ENCODE measurements at regions not wholly inside any gene's neighbourhood (a gene's known extent, or its start where the extent isn't known, plus 50 kb on each side); places are given as distances from the start of the nearest gene placed in this dataset.
A peak's percentile ranks its signal among the peaks of the same experiment; 100 is the strongest.

DNA sequence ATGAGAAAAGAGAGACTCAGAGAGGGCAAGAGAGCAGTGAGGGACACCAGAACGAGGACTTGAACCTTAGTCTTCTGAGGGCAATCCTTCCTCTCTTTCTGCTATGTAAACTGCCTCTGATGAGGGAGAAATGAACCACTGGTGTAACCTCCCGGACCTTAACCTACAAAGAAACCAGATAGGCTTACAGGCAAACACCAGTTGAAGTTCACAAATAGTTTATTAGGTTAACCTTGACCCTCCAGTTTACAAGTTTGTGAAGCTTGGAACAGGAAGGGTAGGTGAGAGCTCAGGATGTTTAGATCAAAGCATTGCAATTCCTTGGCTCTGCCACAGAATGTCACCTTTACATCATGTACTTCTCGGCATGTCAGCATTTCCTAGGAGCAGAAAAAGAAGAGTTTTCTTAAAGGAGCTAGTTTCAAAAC lies 486.4 kb upstream of the SPRED2 start:
- no peak overlapping the region for H3K14ac ChIP-seq (ENCODE audit: insufficient read length)
- H3K4me2 ChIP-seq (ENCODE audit: insufficient read depth in 1 of 2, low read depth in 2 of 2, low read length in 2 of 2) = no peak overlapping the region
- no peak overlapping the region for H4K91ac ChIP-seq (replicated peaks; ENCODE audit: insufficient read length, low read length)
- no peak for DNase-seq (ENCODE audit: low read depth in 1 of 2, low spot score in 2 of 2)
- H3K79me1 ChIP-seq (ENCODE audit: low read depth, low read length) = no peaks in the 10 kb centered on the region
- no peak overlapping the region for H2BK120ac ChIP-seq (replicated peaks; ENCODE audit: low read depth, low read length)
- TF ChIP-seq, protein P1, sequence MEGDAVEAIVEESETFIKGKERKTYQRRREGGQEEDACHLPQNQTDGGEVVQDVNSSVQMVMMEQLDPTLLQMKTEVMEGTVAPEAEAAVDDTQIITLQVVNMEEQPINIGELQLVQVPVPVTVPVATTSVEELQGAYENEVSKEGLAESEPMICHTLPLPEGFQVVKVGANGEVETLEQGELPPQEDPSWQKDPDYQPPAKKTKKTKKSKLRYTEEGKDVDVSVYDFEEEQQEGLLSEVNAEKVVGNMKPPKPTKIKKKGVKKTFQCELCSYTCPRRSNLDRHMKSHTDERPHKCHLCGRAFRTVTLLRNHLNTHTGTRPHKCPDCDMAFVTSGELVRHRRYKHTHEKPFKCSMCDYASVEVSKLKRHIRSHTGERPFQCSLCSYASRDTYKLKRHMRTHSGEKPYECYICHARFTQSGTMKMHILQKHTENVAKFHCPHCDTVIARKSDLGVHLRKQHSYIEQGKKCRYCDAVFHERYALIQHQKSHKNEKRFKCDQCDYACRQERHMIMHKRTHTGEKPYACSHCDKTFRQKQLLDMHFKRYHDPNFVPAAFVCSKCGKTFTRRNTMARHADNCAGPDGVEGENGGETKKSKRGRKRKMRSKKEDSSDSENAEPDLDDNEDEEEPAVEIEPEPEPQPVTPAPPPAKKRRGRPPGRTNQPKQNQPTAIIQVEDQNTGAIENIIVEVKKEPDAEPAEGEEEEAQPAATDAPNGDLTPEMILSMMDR (IDR thresholded peaks at IDR 0.05; ENCODE audit: control extremely low read depth in 1 of 3, insufficient read depth in 1 of 3, low read depth in 1 of 3, low read length in 3 of 3) = peak in 2 of 3 experiments; percentile 15 to 52; a peak in 2 of 4 replicates
- TF ChIP-seq RAD21 (IDR thresholded peaks at IDR 0.05 in 1 of 2, conservative IDR thresholded peaks at IDR 0.05 in 1 of 2; ENCODE audit: low read depth in 2 of 2, low read length in 2 of 2) (peak; percentile 74 to 82), CHD1 (IDR thresholded peaks at IDR 0.05; ENCODE audit: low read depth, low read length) (no peak)
- H3K27me3 ChIP-seq (replicated peaks in 1 of 4; ENCODE audit: control insufficient read depth in 3 of 4, extremely low read depth in 1 of 4, insufficient read depth in 3 of 4, low read length in 3 of 4) = no peaks in the 10 kb centered on the region
- POLR2A ChIA-PET (ENCODE audit: partially characterized antibody) = no interaction called here
- WGBS, 2 experiments (ENCODE audit: extremely low coverage in 1 of 2, insufficient coverage in 1 of 2, insufficient read length in 1 of 2, insufficient replicate concordance in 2 of 2, low coverage in 1 of 2, low lambda C conversion rate in 2 of 2, missing lambda C conversion rate in 1 of 2) = 77% methylated on average over 3 of the region's 3 CpGs; no CpG with 5 or more reads in 1 of the 2 experiments
- no peak overlapping the region for H2AFZ ChIP-seq (ENCODE audit: low read length)
- no peak overlapping the region for H3K18ac ChIP-seq (ENCODE audit: extremely low read depth, low read length)
- H3K4me1 ChIP-seq (replicated peaks in 1 of 4; ENCODE audit: control insufficient read depth in 3 of 4, insufficient read depth in 4 of 4, low read length in 3 of 4) = peaks cover 0 to 2% (median 0%) of the 10 kb centered on the region in 4 experiments; a peak in 1 of 7 replicates
- peak; percentile 32 for FAIRE-seq
- no peaks in the 10 kb centered on the region for H3K79me2 ChIP-seq (ENCODE audit: control insufficient read depth in 1 of 2, insufficient read depth in 2 of 2, low read length in 2 of 2)
- no peak overlapping the region for H3K56ac ChIP-seq (replicated peaks; ENCODE audit: insufficient read length, low read depth, low read length)
- H2BK12ac ChIP-seq (ENCODE audit: low read depth, low read length) = no peak overlapping the region
- H3K9me3 ChIP-seq (ENCODE audit: insufficient read depth in 2 of 2, low read depth in 1 of 2, low read length in 1 of 2) = no peaks in the 10 kb centered on the region
- no peaks in the 10 kb centered on the region for H3K23me2 ChIP-seq (ENCODE audit: low read depth, low read length)
- H2BK5ac ChIP-seq (ENCODE audit: low read depth, low read length) = no peak overlapping the region
- H3K4ac ChIP-seq (replicated peaks; ENCODE audit: insufficient read length, low read depth, low read length) = no peak overlapping the region
- H3K23ac ChIP-seq (ENCODE audit: insufficient read length) = no peak overlapping the region
- no peak overlapping the region for H4K8ac ChIP-seq (ENCODE audit: extremely low read depth, insufficient read depth, low read length)
- no peak overlapping the region for H4K5ac ChIP-seq (ENCODE audit: insufficient read length, low read depth, low read length)
- no peak overlapping the region for H3K4me3 ChIP-seq (ENCODE audit: extremely low read depth in 1 of 4, insufficient read depth in 2 of 4, low read depth in 3 of 4, low read length in 4 of 4)
- no peaks in the 10 kb centered on the region for H3K36me3 ChIP-seq (ENCODE audit: control insufficient read depth in 2 of 4, insufficient read depth in 4 of 4, low read length in 3 of 4)
- no peak overlapping the region for H3K27ac ChIP-seq (ENCODE audit: low read depth, low read length)
- H2AK5ac ChIP-seq (ENCODE audit: low read depth, low read length) = no peak overlapping the region
- H3K9ac ChIP-seq (replicated peaks in 1 of 4; ENCODE audit: extremely low read depth in 1 of 4, low read depth in 3 of 4, low read length in 3 of 4) = no peak overlapping the region
- H4K20me1 ChIP-seq (replicated peaks in 1 of 2; ENCODE audit: control insufficient read depth in 1 of 2, insufficient read depth in 2 of 2, low read length in 2 of 2) = no peaks in the 10 kb centered on the region
- no peak overlapping the region for H2BK20ac ChIP-seq (ENCODE audit: low read length)
- H2BK15ac ChIP-seq (ENCODE audit: low read length) = no peak overlapping the region
- CTCF ChIA-PET (ENCODE audit: partially characterized antibody) = interaction anchor here (0.6 to 2.0 kb wide), 22 partner anchors 16 to 515 kb away, joined by 3 to 15 read pairs (median 3); no protein-coding TSS in a partner anchor
